ACC112 (cell line): ENCODE measurements at regions not wholly inside any gene's neighbourhood (a gene's known extent, or its start where the extent isn't known, plus 50 kb on each side); places are given as distances from the start of the nearest gene placed in this dataset.
"Not testable (repeated sequence)": the region's sequence is repeated elsewhere in the genome, so short reads cannot be mapped to it uniquely, and the experiment has no call there.

Experiments used
- H2AFZ ChIP-seq: fragments of 200-600 bp; sonication (generic); one replicate; pipeline ENCODE4 v1.6.0; 2017; ENCODE audit warnings: antibody characterized with exemption, low read length; ENCODE audit not compliant: unreplicated experiment
- H3K27ac ChIP-seq: fragments of 200-600 bp; sonication (generic); 2 replicates; pipeline ENCODE4 v1.5.1; 2014; ENCODE audit warnings: low read depth, mild to moderate bottlenecking, antibody characterized with exemption, low read length, moderate library complexity
- H3K27me3 ChIP-seq: fragments of 200-600 bp; sonication (generic); 2 replicates; pipeline ENCODE4 v1.6.1; 2014; ENCODE audit warnings: mild to moderate bottlenecking, antibody characterized with exemption, low read length, moderate library complexity, mixed read lengths; ENCODE audit not compliant: insufficient read depth
- H3K36me3 ChIP-seq: fragments of 200-600 bp; sonication (generic); 2 replicates; pipeline ENCODE4 v1.6.1; 2016; ENCODE audit warnings: mild to moderate bottlenecking, antibody characterized with exemption, low read length, moderate library complexity, mixed read lengths; ENCODE audit not compliant: insufficient read depth
- H3K4me1 ChIP-seq: fragments of 200-600 bp; sonication (generic); one replicate; pipeline ENCODE4 v1.6.1; 2016; ENCODE audit warnings: low read length, mixed read lengths; ENCODE audit not compliant: insufficient read depth, unreplicated experiment, control insufficient read depth
- H3K4me3 ChIP-seq: fragments of 200-600 bp; sonication (generic); 2 replicates; pipeline ENCODE4 v1.5.1; 2014; ENCODE audit warnings: mild to moderate bottlenecking, low read depth, low read length
- H3K79me2 ChIP-seq: fragments of 200-600 bp; sonication (generic); one replicate; pipeline ENCODE4 v1.6.0; 2016; ENCODE audit warnings: low read length; ENCODE audit not compliant: control insufficient read depth, unreplicated experiment, insufficient read depth

DNA sequence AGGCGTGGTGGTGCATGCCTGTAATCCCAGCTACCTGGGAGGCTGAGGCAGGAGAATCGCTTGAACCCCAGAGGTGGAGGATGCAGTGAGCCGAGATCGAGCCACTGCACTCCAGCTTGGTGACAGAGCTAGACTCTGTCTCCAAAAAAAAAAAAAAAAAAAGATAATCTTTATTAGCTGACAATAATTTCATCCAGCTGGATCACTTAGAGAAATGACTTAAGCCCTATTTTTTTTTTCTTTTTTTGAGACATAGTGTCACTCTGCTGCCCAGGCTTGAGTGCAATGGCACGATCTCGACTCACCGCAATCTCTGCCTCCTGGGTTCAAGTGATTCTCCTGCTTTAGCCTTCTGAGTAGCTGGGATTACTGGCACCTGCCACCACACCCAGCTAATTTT lies 51.6 kb upstream of the MAP4K4 start:
- H3K27ac ChIP-seq, H3K36me3 ChIP-seq, H3K4me1 ChIP-seq, H3K4me3 ChIP-seq, H3K79me2 ChIP-seq, H2AFZ ChIP-seq, H3K27me3 ChIP-seq: not testable (repeated sequence)

DNA sequence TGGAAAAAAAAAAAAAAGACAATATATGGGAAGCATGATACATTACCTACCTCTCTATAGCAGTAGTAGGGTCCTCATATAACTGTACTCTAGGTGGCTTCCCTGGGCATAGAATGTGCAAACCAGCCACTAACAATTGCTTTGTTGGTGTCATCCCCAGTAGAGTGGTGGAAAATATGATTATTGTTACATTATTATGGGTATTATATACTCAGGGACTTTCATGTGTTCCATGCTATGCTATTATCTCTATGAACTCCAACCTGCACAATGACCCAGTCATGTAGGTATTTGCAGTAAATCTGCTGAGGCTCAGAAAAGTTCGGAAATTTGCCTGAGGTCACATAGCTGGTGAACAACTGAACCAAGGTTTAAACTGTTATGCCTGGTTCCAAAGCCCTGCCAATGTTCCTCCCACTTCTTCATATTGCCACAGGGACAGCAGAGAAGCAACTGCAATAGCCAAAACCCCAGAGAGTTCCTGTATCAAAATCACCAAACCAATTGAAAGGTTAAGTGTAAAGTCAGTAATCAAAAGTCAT lies 52.6 kb upstream of the MAP4K4 start:
- Histone ChIP-seq H2AFZ (no peak overlapping the region), H3K27ac (no peak overlapping the region), H3K4me1 (no peaks in the 10 kb centered on the region), H3K27me3 (no peaks in the 10 kb centered on the region), H3K36me3 (no peaks in the 10 kb centered on the region), H3K4me3 (no peak overlapping the region), H3K79me2 (no peaks in the 10 kb centered on the region)

DNA sequence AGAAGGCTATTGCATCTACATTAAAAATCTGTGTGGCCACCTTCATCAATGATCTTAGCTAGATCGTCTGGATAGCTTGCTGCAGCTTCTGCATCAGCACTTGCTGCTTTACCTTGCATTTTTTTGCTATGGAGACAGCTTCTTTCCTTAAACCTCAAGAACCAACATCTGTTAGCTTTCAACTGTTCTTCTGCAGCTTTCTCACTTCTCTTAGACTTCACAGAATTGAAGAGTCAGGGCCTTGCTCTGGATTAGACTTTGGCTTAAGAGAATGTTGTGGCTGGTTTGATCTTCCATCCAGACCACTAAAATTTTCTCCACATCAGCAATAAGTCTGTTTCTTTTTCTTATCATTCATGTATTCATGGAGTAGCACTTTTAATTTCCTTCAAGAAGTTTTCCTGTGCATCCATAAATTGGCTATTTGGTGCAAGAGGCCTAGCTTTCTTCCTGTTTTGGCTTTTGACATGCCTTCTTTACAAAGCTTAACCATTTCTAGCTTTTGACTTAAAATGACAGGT lies 54.4 kb upstream of the MAP4K4 start:
- Histone ChIP-seq H3K79me2 (no peaks in the 10 kb centered on the region), H3K36me3 (no peaks in the 10 kb centered on the region), H3K27me3 (no peaks in the 10 kb centered on the region), H3K4me3 (no peak overlapping the region), H3K27ac (no peak overlapping the region), H3K4me1 (no peaks in the 10 kb centered on the region), H2AFZ (no peak overlapping the region)

DNA sequence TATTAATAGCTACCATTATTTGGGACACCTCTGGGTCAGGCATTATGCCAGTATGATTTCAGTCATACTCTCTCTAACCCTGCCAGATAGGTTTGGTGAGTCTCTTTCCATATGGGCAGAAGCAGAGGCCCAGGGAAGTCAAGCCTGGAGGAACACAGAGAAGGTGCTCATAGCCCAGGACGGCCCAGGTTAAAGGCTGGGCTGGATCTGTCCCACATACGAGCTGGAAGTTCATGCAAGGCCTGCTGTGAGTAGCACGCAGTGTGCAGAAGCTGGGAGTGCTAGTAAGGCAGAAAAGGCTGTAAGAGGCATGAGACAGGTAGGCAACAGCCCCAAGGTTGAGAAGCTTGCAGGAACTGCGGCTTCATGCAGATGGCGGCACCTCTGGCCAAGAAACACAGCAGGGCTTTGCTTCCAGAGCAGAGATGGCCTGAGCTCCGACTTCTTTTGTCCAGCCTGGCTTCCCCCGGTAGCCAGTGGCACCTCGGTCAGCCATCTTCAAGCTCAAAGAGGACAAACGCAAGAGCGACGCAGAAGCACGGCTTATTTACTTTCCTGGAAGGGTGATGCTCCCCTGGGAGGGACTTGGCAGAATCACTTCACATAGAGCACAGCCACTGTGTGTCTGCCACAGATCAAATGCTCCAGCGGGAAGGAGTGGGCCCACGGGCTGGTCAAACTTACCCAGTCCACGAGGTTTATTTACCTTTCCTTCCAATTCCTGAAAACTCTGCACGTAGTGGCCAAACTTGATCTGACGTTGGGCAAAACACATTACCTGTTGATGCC lies 58.5 kb upstream of the MAP4K4 start:
- H3K79me2 ChIP-seq: no peaks in the 10 kb centered on the region
- no peak overlapping the region for H2AFZ ChIP-seq
- H3K4me1 ChIP-seq: no peaks in the 10 kb centered on the region
- H3K36me3 ChIP-seq: no peaks in the 10 kb centered on the region
- no peak overlapping the region for H3K27ac ChIP-seq
- H3K27me3 ChIP-seq: no peaks in the 10 kb centered on the region
- no peak overlapping the region for H3K4me3 ChIP-seq

DNA sequence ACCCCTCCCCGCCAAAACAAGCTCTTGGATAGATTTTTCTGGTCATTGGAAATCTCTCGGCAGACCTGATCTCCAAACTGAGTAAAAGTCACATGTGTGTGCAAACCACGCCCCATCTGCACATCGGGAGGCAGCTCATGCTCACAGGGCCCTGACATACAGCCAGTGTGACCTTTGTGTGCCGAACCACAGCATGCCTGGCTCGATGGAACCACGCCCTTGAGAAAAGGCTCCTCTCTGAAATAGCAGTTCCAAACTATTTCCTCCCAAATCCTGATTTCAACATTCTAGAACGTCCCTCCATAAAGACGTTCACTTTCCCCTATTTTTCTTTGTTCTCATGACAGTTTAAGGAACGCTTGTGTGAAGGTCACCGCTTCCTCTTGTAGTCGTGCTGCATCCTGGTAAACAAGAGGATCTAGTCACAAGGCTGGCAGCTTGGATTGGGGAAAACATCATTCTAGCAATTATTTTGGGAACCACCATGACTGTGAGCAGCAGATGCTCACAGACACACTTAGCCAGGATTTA lies 59.3 kb upstream of the MAP4K4 start:
- H2AFZ ChIP-seq: no peak overlapping the region
- H3K27me3 ChIP-seq: no peaks in the 10 kb centered on the region
- H3K4me3 ChIP-seq: no peak overlapping the region
- H3K79me2 ChIP-seq: no peaks in the 10 kb centered on the region
- H3K36me3 ChIP-seq: no peaks in the 10 kb centered on the region
- no peak overlapping the region for H3K27ac ChIP-seq
- H3K4me1 ChIP-seq: no peaks in the 10 kb centered on the region

DNA sequence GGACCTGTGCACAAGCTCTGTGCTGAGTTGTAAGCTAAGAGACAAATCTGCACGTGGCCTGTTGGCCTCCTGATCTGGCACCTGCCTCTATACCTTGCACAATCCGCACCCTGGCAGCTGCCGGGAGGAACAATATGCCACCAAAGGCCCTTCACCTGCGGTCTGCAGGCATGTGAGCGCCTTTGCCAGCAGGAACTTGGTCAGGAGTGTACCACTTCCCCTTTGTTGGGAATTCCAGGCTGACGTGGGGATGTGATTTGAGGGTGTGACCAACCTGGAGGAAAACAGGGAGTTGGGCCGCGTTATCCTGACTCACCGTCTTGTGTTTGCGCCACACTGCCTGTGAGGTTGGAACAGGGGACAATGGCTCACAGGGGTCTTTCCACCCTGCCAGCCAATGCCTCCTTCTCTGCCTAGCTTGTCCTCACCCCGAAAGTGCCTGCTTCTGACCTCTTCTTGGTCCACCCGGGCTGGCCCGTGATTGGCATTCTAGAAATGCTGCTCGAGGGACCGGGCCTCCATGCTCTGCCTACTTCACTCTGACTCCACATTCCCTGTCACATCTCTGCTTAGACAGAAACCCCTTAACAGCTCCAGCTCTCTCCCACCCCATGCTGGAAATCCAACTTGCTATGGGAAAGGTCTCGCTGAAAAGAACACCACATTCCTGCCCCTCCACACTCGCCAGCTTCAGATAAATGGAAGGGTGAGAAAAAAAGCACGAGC lies 67.1 kb upstream of the MAP4K4 start:
- no peak overlapping the region for H3K27ac ChIP-seq
- H2AFZ ChIP-seq: no peak overlapping the region
- no peaks in the 10 kb centered on the region for H3K79me2 ChIP-seq

DNA sequence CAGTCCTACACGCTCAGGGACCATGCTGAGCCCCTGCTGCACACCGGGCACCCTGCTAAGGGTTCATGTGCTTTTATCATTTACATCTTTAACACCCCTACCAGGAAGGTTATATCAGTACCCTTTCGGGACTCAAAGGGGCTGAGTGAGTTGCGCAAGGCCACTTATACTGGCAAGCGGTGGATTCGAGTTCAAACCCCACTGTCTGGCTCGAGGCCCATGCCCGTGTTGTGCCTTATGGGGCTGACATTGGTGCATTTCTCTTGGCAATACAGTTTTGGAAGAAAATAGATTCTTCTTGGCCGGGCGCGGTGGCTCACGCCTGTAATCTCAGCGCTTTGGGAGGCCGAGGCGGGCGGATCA lies 69.5 kb upstream of the MAP4K4 start:
- Histone ChIP-seq H3K4me3 (no peak overlapping the region), H3K27ac (no peak overlapping the region), H3K4me1 (no peaks in the 10 kb centered on the region), H3K27me3 (no peaks in the 10 kb centered on the region), H3K79me2 (no peaks in the 10 kb centered on the region), H3K36me3 (no peaks in the 10 kb centered on the region), H2AFZ (no peak overlapping the region)

More for the DNA sequence above, 67.1 kb upstream of the MAP4K4 start:
- H3K27me3 ChIP-seq: no peaks in the 10 kb centered on the region
- H3K4me1 ChIP-seq: no peaks in the 10 kb centered on the region
- no peaks in the 10 kb centered on the region for H3K36me3 ChIP-seq
- H3K4me3 ChIP-seq: no peak overlapping the region

DNA sequence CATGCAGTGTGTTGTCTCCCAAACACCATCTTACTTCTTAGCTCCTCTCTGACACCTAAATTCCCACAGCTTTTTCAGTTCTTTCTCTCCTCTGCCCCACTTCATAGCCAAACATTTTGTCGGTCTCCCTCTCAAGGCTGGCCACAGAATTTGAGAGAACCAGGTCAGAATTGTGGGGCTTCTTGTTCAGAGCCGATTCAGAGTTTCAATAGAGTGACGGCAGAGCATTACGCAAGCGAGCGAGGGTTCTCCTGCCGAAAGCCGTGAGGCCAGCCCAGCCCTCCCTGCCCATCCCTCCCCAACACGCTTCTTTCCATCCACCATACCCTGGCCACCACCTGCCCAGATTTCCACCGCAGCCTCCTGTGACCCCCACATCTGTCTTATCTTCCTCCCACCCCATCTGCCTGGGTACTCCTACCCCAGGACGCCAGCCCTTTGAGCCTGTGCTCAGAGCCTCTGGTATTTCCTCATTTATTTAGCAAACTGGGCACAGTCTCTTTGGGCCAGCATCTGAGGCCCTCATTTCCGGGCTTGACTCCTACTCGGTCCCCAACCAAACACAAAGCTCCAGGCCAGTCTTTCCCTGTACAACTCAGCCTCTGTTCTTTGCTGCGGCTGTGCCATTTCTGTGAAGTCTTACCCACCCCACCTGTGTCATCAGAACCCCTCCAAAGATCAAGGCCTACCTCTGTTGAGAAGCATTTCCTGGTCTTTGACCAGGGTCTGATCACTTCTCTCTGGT lies 70.0 kb upstream of the MAP4K4 start:
- no peaks in the 10 kb centered on the region for H3K4me1 ChIP-seq
- H3K4me3 ChIP-seq: no peak overlapping the region
- H3K27ac ChIP-seq: no peak overlapping the region
- no peaks in the 10 kb centered on the region for H3K79me2 ChIP-seq
- no peaks in the 10 kb centered on the region for H3K36me3 ChIP-seq
- H2AFZ ChIP-seq: no peak overlapping the region
- H3K27me3 ChIP-seq: no peaks in the 10 kb centered on the region

DNA sequence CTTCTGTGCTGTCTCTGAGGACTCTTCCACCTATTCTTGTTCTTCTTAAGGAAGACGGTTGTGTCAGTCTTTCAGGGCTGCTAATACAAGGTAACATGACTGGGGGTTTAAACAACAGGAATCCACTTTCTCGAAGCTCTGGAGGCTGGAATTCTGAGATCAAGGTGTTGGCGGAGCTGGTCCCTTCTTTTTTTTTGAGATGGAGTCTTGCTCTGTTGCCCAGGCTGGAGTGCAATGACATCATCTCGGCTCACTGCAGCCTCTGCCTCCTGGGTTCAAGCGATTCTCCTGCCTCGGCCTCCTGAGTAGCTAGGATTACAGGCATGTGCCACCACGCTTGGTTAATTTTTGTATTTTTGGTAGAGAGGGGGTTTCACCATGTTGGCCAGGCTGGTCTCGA lies 71.7 kb upstream of the MAP4K4 start:
- not testable (repeated sequence) for H3K27me3 ChIP-seq, H3K36me3 ChIP-seq, H3K4me1 ChIP-seq, H2AFZ ChIP-seq, H3K4me3 ChIP-seq, H3K79me2 ChIP-seq, H3K27ac ChIP-seq

DNA sequence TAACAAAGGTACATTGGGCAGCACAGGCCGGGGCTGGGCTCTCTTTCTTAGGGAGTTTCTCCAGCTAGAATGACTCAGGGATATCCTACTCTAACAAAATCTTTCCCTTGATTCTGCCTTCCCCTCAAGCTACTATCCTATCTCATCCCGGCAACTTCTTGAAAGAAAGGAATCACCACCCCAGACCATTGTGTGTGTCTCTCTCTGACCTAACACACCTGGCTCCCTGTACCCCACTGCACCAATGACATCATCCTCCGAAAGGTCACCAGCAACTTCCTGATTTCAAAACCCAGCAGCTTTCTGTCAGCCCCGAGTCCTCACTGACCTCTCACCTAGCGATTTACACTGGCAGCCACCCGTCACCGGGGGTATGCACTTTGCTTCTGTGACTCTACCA lies 72.1 kb upstream of the MAP4K4 start:
- Histone ChIP-seq H3K36me3 (no peaks in the 10 kb centered on the region), H3K27ac (no peak overlapping the region), H3K27me3 (no peaks in the 10 kb centered on the region), H2AFZ (no peak overlapping the region), H3K4me1 (no peaks in the 10 kb centered on the region), H3K79me2 (no peaks in the 10 kb centered on the region), H3K4me3 (no peak overlapping the region)
